ENCODE measurements at regions not wholly inside any gene's neighbourhood (a gene's known extent, or its start where the extent isn't known, plus 50 kb on each side); places are given as distances from the start of the nearest gene placed in this dataset.
A peak's percentile ranks its signal among the peaks of the same experiment; 100 is the strongest.

DNA sequence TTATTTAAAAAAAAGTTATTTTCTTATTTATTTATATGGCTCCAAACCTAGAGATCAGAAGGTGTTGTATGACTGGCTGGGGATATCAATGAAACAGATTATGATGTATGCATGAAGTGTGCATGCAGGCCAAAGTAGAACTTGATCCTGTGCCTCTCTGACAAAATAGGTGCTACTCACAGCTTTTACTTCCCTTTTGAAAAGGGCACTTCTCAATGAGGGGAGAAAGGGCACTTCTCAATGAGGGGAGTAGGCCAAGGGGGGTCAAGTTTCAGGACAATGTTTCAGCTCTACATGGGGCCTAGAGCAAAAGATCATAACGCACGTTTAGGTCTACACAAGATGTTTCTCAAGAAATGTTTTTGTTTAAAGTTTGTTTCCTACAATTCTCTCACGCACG lies 397.5 kb downstream of the ETS1 start:
- no peak for DNase-seq (ENCODE audit: low spot score)
- H3K36me3 Mint-ChIP-seq: peaks cover 17% of the 10 kb centered on the region
- H3K27me3 Mint-ChIP-seq (ENCODE audit: low read depth): no peaks in the 10 kb centered on the region; the same call in 1 of the 2 replicates
- ChIA-PET POLR2A (no interaction called here), CTCF (no interaction called here)
- peaks cover 23% of the 10 kb centered on the region for H3K9me3 Mint-ChIP-seq
- no peak for TF ChIP-seq NFE2L1 (CRISPR knock-in tag; IDR thresholded peaks at IDR 0.05)
- TF ChIP-seq MYBL2 (CRISPR knock-in tag; IDR thresholded peaks at IDR 0.05): no peak
- TF ChIP-seq, protein P1, sequence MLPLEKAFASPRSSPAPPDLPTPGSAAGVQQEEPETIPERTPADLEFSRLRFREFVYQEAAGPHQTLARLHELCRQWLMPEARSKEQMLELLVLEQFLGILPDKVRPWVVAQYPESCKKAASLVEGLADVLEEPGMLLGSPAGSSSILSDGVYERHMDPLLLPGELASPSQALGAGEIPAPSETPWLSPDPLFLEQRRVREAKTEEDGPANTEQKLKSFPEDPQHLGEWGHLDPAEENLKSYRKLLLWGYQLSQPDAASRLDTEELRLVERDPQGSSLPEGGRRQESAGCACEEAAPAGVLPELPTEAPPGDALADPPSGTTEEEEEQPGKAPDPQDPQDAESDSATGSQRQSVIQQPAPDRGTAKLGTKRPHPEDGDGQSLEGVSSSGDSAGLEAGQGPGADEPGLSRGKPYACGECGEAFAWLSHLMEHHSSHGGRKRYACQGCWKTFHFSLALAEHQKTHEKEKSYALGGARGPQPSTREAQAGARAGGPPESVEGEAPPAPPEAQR (CRISPR knock-in tag; IDR thresholded peaks at IDR 0.05): no peak
- TF ChIP-seq ZBTB21 (CRISPR knock-in tag; IDR thresholded peaks at IDR 0.05; ENCODE audit: borderline replicate concordance): no peak
- no peak for TF ChIP-seq CREB1 (CRISPR knock-in tag; IDR thresholded peaks at IDR 0.05)
- H3K4me3 Mint-ChIP-seq: no peak overlapping the region
- no peak for ATAC-seq
- H3K27ac Mint-ChIP-seq: no peak overlapping the region
- no peaks in the 10 kb centered on the region for H3K4me1 Mint-ChIP-seq

DNA sequence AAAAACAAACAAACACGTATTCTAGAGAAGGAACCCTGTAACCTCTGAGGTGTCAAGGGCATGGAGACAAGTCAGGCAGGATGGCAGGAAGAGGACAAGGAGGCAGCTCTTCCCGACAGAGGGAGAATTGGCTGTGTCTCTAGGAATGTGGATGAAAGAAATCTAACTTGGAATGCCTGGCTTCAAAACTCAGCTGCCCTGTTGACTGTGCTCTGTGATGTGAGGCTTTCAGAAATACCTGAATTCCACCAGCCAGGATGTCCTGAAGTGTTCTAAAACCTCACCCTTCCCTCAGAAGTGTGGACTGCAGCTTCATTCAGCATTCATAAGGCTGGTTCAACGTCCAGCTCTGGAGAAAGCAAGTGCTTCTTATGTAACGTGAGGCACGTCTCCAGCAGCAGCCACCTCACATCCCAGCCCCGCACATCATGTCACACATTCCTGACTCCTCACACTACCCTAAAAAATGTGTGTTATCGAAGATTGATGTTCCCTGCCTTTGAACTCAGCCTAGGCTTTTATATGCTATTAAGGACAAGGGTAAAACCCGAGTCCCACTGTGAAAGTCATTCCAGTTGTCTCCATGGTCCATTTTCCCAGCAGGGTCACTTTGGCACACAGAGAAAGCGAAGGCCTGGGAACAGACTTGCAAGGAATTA lies 398.9 kb downstream of the ETS1 start:
- Mint-ChIP-seq H3K9me3 (peaks cover 32% of the 10 kb centered on the region), H3K27me3 (ENCODE audit: low read depth) (no peaks in the 10 kb centered on the region; the same call in 1 of the 2 replicates), H3K27ac (no peak overlapping the region), H3K4me1 (no peaks in the 10 kb centered on the region), H3K4me3 (no peak overlapping the region), H3K36me3 (peaks cover 17% of the 10 kb centered on the region)
- TF ChIP-seq FOXJ3 (CRISPR knock-in tag; IDR thresholded peaks at IDR 0.05; ENCODE audit: borderline replicate concordance) (no peak), ZNF232 (CRISPR knock-in tag; IDR thresholded peaks at IDR 0.05) (no peak), TP53 (CRISPR knock-in tag; IDR thresholded peaks at IDR 0.05) (no peak), NFATC4 (CRISPR knock-in tag; IDR thresholded peaks at IDR 0.05) (no peak), SOX15 (CRISPR knock-in tag; IDR thresholded peaks at IDR 0.05) (no peak), MXD4 (CRISPR knock-in tag; IDR thresholded peaks at IDR 0.05; ENCODE audit: borderline replicate concordance) (no peak), ZNF219 (CRISPR knock-in tag; IDR thresholded peaks at IDR 0.05; ENCODE audit: borderline replicate concordance) (no peak)
- TF ChIP-seq, protein P2, sequence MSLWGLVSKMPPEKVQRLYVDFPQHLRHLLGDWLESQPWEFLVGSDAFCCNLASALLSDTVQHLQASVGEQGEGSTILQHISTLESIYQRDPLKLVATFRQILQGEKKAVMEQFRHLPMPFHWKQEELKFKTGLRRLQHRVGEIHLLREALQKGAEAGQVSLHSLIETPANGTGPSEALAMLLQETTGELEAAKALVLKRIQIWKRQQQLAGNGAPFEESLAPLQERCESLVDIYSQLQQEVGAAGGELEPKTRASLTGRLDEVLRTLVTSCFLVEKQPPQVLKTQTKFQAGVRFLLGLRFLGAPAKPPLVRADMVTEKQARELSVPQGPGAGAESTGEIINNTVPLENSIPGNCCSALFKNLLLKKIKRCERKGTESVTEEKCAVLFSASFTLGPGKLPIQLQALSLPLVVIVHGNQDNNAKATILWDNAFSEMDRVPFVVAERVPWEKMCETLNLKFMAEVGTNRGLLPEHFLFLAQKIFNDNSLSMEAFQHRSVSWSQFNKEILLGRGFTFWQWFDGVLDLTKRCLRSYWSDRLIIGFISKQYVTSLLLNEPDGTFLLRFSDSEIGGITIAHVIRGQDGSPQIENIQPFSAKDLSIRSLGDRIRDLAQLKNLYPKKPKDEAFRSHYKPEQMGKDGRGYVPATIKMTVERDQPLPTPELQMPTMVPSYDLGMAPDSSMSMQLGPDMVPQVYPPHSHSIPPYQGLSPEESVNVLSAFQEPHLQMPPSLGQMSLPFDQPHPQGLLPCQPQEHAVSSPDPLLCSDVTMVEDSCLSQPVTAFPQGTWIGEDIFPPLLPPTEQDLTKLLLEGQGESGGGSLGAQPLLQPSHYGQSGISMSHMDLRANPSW (CRISPR knock-in tag; conservative IDR thresholded peaks at IDR 0.05; ENCODE audit: low read depth): no peak
- DNase-seq (ENCODE audit: low spot score) (no peak), ATAC-seq (peak; percentile 41)
- POLR2A ChIA-PET: no interaction called here
- CTCF ChIA-PET: interaction anchor here (1.3 to 1.4 kb wide), 2 partner anchors 31 to 444 kb away, joined by 3 to 4 read pairs; no protein-coding TSS in a partner anchor

DNA sequence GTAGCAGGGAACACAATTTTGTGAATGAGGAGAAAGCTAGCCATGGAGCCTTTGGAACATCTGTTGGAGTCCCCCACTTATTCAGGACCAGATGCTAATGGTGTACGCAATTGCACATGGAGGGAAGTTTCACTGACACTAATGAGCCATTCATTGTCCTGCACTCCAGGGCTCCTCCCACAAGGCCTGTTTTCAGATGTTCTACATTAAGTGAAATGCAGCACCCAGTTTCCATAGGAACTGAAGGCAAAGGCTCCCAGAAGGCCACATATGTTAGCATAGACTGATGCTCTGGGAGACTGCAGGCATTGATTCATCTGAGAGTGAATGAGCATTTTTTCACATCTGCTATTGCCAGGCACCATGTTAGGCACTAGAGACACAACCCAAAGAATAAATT lies 399.5 kb downstream of the ETS1 start:
- Mint-ChIP-seq H3K36me3 (peaks cover 17% of the 10 kb centered on the region), H3K27ac (no peak overlapping the region), H3K9me3 (peaks cover 32% of the 10 kb centered on the region), H3K4me3 (no peak overlapping the region), H3K27me3 (ENCODE audit: low read depth) (no peaks in the 10 kb centered on the region; the same call in 1 of the 2 replicates), H3K4me1 (no peaks in the 10 kb centered on the region)
- TF ChIP-seq RELA (CRISPR knock-in tag; IDR thresholded peaks at IDR 0.05; ENCODE audit: borderline replicate concordance) (no peak), SMAD3 (CRISPR knock-in tag; IDR thresholded peaks at IDR 0.05; ENCODE audit: borderline replicate concordance) (no peak), ZNF416 (CRISPR knock-in tag; IDR thresholded peaks at IDR 0.05) (no peak), GTF2I (CRISPR knock-in tag; conservative IDR thresholded peaks at IDR 0.05) (no peak), JAZF1 (CRISPR knock-in tag; IDR thresholded peaks at IDR 0.05) (no peak), TP53 (CRISPR knock-in tag; IDR thresholded peaks at IDR 0.05) (no peak)
- TF ChIP-seq, protein P3, sequence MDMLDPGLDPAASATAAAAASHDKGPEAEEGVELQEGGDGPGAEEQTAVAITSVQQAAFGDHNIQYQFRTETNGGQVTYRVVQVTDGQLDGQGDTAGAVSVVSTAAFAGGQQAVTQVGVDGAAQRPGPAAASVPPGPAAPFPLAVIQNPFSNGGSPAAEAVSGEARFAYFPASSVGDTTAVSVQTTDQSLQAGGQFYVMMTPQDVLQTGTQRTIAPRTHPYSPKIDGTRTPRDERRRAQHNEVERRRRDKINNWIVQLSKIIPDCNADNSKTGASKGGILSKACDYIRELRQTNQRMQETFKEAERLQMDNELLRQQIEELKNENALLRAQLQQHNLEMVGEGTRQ (CRISPR knock-in tag; IDR thresholded peaks at IDR 0.05): no peak
- TF ChIP-seq, protein P4, sequence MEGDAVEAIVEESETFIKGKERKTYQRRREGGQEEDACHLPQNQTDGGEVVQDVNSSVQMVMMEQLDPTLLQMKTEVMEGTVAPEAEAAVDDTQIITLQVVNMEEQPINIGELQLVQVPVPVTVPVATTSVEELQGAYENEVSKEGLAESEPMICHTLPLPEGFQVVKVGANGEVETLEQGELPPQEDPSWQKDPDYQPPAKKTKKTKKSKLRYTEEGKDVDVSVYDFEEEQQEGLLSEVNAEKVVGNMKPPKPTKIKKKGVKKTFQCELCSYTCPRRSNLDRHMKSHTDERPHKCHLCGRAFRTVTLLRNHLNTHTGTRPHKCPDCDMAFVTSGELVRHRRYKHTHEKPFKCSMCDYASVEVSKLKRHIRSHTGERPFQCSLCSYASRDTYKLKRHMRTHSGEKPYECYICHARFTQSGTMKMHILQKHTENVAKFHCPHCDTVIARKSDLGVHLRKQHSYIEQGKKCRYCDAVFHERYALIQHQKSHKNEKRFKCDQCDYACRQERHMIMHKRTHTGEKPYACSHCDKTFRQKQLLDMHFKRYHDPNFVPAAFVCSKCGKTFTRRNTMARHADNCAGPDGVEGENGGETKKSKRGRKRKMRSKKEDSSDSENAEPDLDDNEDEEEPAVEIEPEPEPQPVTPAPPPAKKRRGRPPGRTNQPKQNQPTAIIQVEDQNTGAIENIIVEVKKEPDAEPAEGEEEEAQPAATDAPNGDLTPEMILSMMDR (IDR thresholded peaks at IDR 0.05): no peak
- no peak for DNase-seq (ENCODE audit: low spot score)
- no peak for ATAC-seq
- ChIA-PET POLR2A (no interaction called here), CTCF (interaction anchor here (1.3 to 1.4 kb wide), 2 partner anchors 30 to 444 kb away, joined by 3 to 4 read pairs; no protein-coding TSS in a partner anchor)

All from WTC11 (cell line).